Right forelimb (tissue), 1 donor: ENCODE measurements at regions not wholly inside any gene's neighbourhood (a gene's known extent, or its start where the extent isn't known, plus 50 kb on each side); places are given as distances from the start of the nearest gene placed in this dataset.

Experiments used
- DNase-seq: peaks from one replicate; pipeline ENCODE4 v3.0.0-alpha.2; 2018

DNA sequence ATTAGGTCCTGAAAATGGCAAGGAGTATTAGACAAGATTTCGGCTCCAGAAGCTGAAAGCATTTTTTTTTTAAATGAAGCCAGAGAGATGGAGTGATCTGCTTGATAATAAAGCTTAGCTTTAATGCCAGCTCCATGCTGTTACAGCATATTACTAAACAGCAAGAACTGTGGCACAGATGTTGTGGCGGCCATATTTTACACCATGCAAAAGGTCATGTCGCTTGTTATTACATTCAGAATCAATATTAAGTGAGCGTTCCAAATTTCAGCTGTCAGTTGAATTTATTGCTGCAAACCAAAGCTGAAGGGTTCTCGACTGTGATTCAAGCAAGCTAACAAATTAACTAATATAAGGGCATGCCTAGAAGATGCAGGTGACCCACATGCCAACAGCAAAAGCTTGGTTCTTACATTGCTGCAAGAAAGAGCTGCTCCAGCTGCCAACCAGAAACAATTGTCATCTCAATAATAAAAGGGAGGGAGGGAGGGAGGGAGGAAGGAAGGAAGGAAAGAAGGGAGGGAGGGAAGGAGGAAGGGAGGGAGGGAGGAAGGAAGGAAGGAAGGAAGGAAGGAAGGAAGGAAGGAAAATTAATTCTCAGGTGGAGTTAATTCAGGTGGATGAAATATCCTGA, 517.7 kb upstream of the WWC1 start:
- no peak for DNase-seq

DNA sequence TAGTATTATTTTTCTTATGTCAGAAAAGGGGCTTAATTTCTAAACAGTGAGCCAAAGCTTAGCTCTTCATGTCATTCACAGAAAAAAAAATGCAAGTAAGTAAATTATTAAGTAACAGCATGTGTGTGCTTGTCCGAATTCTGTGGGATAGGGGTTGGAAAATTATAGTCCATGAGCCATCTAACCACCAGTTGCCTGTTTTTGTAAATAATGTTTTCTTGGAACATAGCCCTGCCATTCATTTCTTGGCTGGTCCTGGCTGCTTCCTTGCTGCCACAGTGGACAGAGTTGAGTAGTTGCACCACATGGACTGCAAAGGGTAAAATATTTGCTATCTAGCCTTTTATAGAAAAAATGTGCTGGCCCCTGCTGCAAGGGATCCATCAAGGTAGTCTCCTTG, 513.7 kb upstream of the WWC1 start:
- no peak for DNase-seq

DNA sequence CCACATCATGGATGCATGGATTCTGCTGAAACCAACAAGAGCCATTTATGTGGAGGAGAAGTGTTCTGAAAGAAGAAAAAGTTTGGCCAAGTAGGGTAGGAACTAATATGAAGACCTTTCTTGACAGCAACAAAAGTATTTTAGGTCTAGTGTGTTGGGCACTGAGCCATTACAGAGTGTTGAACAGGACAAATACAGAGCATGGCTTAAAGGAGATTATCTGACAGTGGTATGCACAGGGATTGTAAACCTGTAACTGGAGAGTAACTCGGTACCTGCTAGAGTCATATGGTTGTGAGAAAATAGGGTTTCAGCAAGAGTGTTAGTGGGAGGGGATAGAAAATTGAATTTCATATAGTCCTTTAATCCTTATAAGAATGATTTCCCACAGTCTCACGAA, 513.2 kb upstream of the WWC1 start:
- DNase-seq = no peak

DNA sequence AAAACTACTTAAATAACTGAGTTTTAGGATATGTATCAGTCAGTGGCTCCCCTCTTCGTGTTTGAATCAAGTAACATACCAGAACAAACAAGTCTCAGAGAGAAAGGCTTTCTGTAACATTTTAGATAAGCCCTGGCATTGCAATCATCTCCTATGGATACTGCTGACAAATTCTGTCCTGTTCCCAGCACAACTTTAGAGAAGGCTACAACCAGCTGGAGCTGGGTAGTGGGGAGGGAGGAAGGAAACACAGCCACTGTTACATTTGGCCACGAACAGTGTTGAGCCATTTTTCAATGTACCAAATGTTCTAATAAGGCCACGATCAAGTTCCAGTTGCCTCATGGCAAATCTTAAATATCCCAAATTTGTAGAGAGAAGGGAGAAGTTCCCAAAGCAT, 511.8 kb upstream of the WWC1 start:
- DNase-seq = no peak

DNA sequence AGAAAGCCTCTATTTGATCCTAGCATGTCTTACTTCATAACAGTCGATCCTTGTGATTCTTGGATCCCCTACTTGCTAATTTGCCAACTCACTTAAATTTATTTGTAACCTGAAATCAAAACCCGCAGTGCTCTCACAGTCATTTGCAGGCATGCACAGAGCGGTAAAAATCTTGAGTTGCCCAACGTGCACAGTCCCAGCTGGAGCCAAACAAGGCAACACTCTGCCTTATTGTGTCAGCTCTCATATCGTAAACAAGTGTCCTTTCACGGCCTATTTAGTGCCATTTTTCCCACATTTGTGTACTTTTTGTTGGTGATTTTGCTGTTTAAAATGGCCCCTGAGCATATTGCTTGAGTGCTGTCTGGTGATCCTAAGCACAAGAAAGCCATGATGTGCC, 511.3 kb upstream of the WWC1 start:
- DNase-seq = no peak

DNA sequence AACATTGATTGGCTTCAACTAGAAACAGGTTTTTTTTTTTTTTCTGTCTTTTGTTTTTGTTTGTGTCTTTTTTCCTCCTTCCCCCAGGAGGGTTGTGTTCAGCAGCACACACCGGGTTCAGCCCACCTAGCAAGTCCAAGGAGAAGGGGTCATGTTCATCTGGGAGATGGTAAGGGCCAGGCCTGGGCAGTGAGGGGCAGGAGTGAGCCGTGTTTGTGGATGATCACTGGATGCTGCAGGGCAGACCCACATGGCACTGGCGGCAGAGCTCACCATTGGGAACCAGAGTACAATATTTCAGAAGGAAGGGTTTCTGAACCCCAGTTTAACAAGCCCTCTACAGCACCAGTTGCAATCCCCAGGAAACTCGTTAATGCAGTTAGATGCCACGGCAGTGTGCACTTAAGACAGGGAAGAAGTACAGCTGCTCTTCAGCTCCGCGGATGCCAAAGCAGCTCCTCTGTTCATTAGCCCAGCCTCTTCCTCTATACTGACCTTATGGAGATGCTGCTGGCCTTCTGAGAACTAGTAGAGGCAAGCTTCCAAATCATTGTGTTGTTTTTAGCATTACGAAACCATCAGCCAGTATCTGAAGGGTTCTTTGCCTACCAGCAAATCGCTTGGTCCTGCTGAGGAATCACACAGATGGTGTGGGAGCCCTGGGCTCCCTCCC, 508.2 kb upstream of the WWC1 start:
- no peak for DNase-seq

DNA sequence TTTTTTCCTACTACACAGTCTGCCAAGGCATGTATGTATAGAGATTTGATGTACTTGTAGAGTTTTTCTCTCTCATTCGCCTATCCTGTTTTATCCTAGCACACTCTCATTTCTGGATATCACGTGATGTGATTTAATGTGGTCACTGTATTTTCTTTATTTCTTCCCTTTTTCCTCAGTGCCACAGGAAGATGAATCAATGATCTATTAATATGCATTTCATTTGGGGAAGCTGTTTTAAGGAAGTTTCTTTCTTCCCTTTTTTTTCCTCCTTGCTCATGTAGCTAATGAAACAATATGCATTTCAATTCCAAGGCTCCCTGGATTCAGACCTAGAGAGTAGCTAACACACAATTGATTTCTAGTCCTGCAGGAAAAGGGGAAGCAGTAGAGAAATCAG, 506.3 kb upstream of the WWC1 start:
- DNase-seq = no peak

DNA sequence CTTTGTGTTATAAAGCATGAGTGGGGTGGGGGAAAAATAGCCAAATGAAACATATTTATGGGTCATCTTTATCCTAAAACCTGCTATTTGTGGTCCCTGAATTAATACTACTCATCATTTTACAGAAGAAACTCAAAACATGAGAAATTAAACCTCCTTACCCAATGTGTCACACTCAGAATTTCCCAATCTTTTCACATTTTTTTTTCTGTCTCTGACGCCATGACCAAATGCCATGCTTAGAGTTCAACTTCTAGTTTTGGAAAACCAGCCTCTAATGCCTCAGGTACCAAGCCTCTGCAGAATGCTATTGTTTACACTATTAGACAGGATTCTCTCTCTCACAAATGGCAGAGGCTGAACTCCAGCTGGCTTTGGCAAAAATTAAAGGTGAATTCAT, 505.5 kb upstream of the WWC1 start:
- DNase-seq = no peak

DNA sequence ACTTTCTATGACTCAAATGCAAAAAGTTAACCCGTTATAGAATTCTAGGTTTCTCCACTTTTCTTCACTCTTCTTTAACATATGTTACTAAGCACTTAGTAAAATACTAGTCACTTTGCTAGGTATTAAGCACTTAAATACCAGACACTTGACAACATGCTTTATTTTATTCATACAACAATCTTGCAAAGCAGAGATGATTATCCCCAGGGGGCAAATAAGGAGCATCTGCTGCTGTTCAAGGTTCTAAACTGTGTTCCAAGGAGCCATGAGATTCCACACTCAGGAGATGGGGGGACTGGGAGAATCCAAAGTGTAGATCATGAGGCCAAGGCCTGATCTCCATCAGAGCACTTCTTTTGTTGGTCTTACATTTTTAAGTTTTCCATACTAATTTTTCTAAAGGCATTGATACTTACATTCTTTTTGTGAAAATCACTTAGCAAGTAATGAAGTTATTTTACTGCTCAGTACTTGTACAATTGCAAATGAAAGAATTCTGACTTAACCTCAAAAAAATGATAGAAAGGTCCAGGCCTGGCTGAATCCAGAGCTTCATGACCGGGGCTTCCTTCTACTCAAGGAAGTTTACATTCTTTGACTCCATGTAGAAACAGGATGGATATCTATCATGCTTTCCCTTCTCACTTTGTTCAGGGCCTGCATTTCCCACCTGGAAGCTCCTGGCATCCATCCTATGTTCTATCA, 504.4 kb upstream of the WWC1 start:
- DNase-seq = no peak

DNA sequence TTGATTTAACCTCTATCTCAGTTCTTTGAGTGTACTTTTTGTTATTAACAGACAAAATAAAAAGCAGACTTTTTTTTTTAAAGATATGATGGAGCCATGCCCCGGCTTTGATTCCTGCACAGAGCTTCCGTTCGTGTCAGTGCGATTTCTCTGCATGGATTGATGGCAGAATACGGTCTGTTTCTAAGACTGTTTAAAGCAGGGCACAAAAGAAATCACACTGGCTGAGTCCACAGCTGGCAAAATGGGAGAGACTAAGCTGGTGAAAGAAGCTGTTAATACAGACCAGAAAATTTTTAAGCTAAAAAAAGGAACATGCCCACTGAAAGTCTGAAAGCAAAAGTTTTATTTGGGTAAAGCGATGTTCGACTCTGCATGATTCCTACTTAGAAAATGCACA, 501.4 kb upstream of the WWC1 start:
- no peak for DNase-seq

DNA sequence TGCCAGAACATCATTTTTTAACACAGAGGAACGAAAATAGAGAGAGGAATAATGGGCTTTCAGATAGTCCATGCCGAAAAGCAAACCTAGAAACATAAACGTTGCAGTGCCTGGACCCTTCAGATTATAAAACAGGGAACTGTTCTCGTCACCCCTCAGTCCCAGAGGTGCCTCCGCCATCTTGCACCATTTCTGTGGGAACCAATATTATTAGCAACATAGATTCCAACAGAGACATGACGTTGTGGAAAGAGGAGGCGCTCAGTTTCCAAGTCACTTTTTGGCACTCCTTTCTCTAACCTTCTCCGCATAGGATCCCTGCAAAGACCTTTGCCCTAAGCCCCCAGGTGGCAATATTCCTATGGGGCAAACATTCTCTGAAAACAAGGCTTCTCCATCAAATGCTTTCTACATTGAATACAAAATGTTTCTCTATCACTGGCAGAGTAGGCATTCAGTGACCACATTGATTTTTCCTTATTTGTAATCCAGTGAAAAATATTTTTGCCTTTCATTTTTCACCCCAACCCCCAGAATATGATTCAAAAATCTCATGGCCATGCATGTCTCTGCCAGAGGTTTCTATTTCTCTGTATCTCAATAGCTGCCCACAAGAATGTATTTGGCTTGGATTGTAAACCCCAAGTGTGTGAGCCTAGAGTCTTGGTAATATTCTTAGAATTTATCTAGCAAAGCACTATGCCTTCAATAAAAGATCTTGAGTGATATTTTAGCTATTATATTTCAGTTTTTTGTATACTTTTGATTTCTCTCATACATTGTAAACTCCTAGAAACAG, 500.8 kb upstream of the WWC1 start:
- no peak for DNase-seq

DNA sequence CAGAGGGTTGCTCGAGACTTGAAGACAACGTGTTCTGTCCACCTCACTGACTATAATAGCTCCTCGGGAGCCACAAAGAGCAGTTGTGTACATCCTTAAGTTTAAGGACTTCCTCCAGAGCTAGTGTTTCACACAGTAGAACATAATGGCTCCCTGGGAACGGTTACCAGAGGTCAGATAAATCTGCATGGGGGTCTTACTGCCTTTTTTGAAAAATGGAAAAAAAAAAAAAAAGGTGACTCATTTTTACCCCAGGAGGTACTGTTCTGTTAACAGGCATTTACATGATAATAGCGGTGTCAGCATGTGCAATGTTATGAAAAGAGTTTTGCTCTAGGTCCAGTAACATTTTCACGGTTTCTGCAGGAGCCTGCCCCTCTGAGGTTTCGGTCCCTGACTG, 498.9 kb upstream of the WWC1 start:
- DNase-seq = no peak

DNA sequence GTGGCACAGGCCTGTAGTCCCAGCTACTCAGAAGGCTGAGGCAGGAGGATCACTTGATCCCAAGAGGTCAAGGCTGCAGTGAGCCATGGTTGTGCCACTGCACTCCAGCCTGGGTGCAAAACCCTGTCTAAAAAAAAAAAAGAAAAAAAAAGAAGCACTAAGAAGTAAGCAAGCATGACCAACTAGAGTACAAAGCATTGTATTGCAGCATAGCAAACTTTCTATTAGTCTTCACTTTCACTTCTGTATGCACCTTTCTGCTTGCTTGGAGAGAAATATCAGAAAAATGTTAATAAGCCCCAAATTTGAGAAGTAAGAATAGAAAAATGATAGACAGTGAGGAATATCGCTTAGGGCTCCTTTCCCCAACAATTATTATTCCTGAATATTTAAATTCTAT, 497.7 kb upstream of the WWC1 start:
- DNase-seq = no peak

DNA sequence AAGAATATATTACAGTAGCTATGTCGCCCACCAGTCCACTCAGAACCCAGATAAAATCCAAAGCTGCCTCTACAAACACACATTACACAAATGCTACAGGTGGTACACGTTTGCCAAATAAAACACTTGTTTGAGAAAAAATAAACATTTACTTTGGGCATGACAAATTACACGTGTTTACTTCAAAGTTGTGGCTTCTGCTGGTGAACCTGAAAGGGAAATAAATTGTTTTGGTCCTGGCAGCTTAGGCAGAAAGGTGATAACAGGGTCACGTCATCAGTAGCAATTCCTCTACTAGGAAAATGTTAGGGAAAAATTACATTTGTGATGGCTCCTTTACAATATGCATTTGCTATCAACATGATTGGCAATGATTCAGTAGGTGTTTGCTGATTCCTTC, 497.3 kb upstream of the WWC1 start:
- no peak for DNase-seq

DNA sequence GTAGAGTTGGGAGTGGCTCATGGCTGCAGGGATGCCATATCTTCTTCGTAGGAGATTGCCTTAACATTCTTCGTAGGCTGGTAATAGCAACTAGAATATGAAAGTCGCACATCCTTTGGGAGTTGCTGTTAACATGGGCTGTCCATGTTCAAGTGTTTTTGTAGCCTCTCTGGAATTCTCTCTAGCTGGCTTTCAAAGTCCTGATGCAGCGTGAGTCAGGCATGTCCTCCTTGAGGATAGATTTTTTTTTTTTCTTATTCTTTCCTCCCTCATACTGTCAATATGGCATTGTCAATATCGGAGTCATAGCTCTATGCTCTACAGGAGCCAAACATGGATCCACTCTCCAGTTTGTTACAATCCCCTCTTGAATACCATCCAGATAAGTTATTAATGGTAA, 494.8 kb upstream of the WWC1 start:
- no peak for DNase-seq

DNA sequence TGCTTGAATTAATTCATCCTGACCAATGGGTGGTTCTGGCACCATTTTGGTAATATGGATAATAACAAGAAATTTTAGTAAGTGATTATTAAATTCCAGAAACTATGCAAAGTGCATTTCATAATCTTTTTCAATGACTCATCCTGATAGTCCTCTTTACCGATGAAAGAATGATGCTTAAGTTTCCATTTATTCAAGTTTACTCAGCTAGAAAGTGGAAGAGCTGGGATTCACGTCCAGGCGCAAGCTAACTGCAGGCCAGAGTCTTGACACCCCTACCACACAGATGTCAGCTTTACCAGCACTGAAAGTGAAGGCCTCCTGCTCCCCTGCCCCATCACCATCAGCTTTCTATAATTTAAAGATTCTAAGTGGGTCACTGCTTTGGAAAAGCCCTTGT, 493.5 kb upstream of the WWC1 start:
- DNase-seq = no peak

DNA sequence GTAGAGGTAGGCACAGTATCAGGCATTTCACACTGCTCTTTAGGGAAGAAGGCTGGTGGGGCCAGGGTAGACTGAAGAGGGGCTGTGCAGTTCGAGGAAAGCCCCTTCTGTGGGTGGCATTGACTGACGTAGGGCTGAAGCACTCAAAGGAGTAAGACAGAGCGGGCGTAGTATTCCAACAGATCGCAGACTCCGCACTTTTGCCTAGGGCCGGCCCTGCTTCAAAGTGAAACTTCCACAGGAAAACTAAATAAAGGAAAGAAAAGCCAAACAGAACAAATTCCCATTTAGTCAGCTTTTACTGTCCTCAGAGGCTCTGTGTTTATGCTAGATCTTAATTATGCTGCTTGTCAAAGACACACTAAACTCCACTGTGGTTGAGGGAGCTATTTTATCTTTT, 493.0 kb upstream of the WWC1 start:
- no peak for DNase-seq

DNA sequence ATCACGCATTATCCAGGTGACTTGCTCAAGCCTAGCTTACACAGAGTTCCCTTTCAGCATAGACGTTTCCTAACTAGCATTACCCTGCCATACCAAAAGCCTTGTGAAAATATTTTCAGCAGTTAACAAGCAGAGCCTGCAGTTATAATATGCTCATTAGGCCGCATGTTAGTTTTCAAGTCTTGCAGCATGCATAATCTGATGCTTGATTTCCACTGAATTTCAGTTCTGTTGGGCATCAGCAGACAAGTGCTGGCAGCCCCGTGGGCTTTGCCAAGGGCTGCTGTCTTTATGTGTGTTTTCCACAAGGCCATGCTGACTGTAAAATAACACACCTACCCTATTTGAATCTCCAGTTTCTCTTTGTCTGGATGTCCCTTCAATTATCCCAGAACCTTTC, 491.0 kb upstream of the WWC1 start:
- DNase-seq = no peak

DNA sequence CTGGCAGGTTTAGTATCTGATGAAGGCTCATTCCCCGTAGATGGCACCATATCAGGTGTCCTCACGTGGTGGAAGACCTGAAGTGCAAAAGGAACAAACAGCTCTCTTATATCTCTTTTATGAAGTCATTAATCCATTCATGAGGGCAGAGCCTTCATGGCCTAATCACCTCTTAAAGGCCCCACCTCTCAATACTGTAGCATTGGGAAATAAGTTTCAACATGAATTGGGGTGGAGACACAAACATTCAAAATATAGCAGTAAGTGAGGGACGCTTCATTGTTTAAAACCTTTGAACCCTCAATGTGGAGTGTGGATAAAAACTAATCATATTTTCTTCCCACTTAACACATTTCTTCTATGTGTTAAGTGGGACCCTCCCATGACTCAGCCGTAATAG, 489.4 kb upstream of the WWC1 start:
- DNase-seq = no peak

DNA sequence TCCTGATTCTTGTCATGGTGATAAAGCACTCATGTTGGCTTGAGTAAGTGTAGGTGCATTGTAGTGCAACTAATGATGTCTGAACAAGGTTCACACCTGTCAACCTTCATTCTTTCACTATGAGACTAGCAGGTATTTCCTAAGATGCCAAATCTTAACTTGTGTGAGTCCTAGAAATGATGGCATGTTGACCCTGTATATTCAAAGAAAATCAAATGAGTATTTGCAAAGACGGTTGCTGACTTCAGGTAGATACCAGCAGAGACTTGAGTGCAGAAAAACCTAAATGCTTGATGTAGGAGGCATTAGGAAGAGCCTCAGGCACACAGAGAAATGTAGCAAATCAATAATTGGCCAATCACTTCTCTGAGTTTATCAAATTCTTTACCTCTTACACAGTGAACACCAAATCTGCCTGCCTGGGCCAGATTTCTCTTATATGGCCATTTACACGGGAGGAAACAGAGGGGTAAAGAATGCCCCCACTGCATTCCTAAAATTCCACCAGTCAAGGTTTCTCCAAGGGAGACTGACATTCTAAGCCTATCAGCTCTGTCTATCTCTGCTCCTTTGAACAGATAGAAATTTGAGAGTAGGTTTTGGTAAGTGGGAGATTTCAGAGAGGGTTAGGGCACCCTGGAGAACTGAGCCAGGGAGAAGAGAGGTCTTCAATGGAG, 488.6 kb upstream of the WWC1 start:
- DNase-seq = no peak

DNA sequence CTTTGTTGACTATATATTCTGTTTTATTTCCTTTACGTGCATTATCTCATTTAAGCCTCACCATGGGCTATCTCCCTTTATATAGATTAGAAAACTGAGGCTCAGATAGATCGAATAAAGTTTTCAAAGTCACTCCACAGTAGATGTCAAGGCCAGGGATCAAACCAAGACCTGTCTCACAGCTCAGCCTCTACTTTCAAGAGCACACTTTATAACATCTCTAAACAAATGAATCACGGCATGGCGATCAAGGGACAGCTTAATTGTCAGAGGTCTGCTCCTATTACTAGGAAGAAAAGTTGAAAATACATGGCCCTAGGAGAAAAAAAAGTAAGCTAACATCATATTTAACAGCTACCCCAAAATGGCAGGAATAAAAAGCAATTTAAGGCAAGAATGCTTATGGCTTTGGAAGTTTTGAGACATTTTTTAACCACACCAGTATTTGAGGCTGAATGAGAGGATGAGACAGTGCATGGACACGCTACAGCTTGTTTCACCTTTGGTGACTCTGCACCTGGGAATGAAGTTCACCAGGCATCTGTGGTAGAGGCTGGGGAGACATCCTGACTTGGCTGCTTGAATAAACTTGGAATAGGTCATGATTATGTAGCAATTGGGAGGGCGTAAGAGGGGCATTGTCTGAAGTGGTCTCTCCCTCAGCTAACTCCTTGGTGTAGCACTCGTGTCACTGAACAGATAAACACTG, 486.8 kb upstream of the WWC1 start:
- no peak for DNase-seq

DNA sequence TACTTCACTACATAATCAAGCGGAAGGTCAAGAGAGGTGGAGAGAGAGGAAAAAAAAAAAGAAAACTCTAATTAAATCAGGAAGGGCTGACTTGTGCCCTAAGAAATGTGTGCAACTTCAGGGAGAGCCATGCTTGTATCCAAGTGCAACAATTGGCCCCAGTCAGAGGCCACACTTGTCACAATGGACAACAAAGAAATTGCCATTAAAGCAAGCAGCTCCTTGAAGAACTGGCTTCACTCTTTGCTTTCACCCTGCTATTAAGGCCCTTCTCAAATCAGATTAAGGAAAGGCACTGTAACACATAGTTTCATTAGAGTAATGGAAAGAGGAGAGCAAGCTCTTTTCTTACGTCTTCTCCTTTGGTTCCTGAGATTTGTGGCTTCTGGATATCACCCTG, 480.9 kb upstream of the WWC1 start:
- no peak for DNase-seq

DNA sequence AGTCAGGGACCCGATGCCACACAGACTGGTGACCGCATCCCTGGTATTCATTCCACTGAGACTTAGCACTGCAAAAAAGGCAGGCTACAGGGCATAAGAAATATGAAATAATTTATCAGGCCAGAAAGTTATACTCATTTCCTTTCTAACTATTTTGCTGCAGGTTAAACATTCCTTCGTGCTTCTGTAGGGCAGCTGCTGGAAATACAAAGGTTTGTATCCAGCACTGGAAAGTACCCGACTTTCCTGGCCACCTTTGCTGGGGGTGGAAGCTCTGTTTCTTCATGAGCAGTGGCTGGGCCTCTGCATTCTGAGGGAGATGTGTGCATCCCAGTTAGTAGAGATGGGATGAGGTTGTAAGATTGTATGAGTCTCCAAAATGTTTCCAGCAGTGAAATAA, 478.6 kb upstream of the WWC1 start:
- DNase-seq = no peak
